HL-60/S4 treated with phorbol 12-myristate 13-acetate at 8.2 ng/mL for 4 days and 3 days (cell line): ENCODE measurements at regions not wholly inside any gene's neighbourhood (a gene's known extent, or its start where the extent isn't known, plus 50 kb on each side); places are given as distances from the start of the nearest gene placed in this dataset.

Experiments
- in situ Hi-C: fragments of 300-500 bp; cut with MboI; formaldehyde crosslinking; loops from 2 replicates; pipeline ENCODE4 v1.15.0; 2022; ENCODE audit warnings: low sequenced_read_pairs

GRCh38 chr21:27649323-27649722, 682.4 kb upstream of the ADAMTS5 start:
- in situ Hi-C loops: no loop called here

GRCh38 chr21:27648560-27648959, 681.7 kb upstream of the ADAMTS5 start:
- in situ Hi-C loops: no loop called here

DNA sequence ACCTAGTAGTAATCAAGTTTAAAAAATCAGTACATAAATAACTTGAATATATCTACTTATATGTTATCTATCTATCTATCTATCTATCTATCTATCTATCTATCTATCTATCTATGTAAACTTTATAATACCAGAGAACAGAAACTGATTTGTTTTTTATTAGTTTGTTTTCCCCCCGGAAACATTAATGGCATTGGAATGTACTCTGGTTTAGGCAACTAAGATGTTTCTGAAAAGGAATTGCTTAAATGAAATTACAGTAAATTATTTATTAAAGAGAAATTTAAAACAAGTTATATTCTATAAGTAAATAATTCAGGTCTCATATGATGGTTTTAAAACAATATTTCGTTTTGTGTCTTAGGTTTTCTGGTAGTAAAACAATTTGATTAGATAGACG, 681.0 kb upstream of the ADAMTS5 start:
- in situ Hi-C loops: no loop called here

GRCh38 chr21:27647401-27647800, 680.5 kb upstream of the ADAMTS5 start:
- in situ Hi-C loops: no loop called here

- in situ Hi-C loops: no loop called here
Observed at GRCh38 chr21:27646691-27647090, 679.8 kb upstream of the ADAMTS5 start.

GRCh38 chr21:27646056-27646455, 679.2 kb upstream of the ADAMTS5 start:
- in situ Hi-C loops: no loop called here

- in situ Hi-C loops: no loop called here
Observed at GRCh38 chr21:27645285-27645684, 678.4 kb upstream of the ADAMTS5 start.

DNA sequence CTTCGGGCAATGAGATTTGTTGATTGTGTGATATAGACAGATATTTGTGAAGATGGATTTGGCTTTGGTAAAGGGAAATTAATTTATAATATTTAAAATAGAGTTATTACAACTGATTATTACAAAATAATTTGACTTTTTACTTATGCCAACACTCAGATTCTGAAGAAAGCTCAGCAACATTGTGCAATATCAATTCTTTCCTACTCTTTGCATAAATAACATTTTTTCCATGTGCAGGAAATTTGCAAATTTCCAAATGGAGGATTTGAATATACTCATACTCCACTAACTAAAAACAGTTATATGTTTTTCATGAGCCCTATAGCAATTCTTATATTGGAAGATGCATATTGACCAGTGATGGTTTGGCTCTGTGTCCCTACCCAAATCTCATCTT, 676.4 kb upstream of the ADAMTS5 start:
- in situ Hi-C loops: no loop called here

GRCh38 chr21:27639286-27639685, 672.4 kb upstream of the ADAMTS5 start:
- in situ Hi-C loops: no loop called here

GRCh38 chr21:27636656-27637055, 669.8 kb upstream of the ADAMTS5 start:
- in situ Hi-C loops: no loop called here

- in situ Hi-C loops: no loop called here
Observed at GRCh38 chr21:27633631-27634030, 666.7 kb upstream of the ADAMTS5 start.

- in situ Hi-C loops: no loop called here
Observed at GRCh38 chr21:27631471-27631870, 664.6 kb upstream of the ADAMTS5 start.

- in situ Hi-C loops: no loop called here
Observed at GRCh38 chr21:27622631-27623030, 655.7 kb upstream of the ADAMTS5 start.

- in situ Hi-C loops: no loop called here
Observed at GRCh38 chr21:27614231-27614630, 647.3 kb upstream of the ADAMTS5 start.

GRCh38 chr21:27606422-27606821, 639.5 kb upstream of the ADAMTS5 start:
- in situ Hi-C loops: no loop called here

- in situ Hi-C loops: no loop called here
Observed at GRCh38 chr21:27596196-27596595, 629.3 kb upstream of the ADAMTS5 start.

DNA sequence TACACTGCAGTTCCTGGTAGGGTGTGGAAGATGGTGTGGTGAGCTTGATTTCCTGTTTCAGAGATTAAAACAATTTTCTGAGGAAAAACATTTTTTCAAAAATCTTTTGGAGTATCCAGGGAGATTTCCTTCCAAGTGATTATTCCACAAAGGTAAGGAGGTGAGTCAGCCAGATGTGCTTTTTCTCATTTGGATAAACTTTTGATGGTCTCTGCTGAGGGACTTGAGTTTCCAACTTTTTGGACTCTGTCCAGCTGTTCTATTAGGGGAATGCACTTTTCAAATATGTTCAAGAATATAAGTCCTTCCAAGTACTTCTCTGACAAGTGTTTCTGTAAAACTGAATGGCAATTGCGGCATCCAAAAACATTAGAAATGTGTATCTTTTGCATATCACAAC, 628.8 kb upstream of the ADAMTS5 start:
- in situ Hi-C loops: no loop called here

DNA sequence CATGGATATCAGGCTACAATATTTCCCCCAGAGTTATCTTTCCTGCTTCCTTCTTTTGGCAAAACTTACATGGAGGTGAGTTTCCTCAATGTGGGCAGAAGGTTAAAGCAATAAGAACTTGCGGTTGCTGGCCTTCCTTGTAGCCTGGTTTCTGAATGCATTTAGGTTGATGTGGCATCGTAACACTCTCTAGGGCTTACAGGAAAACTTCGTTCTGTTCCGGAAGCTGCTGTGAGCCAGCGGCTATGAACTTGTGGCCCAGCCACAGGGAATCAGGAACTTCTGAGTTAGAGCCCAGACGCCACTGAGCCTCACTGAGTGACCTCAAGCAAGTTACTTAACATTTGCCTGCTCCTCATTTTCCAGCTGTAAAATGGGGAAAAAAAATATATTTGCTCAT, 623.4 kb upstream of the ADAMTS5 start:
- in situ Hi-C loops: no loop called here

DNA sequence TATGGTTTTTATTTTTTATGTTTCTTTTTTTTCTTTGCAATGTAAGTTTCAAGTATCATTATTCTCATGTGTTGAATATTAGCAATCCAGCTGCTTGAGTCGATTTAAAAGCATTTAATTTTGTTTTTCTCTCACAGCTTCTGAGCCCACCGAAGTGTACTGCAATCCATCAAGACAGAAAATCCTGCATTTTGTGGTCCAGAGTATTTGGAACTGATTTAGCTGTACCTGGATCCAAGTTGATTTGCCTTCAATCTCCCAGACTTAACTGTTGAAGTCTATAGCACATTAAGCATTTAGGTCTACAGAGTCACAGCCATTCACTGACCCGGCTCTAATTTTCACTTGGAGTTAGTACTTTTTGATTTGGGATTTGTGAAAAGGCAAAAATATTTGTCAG, 622.9 kb upstream of the ADAMTS5 start:
- in situ Hi-C loops: no loop called here

- in situ Hi-C loops: no loop called here
Observed at GRCh38 chr21:27586986-27587385, 620.1 kb upstream of the ADAMTS5 start.

DNA sequence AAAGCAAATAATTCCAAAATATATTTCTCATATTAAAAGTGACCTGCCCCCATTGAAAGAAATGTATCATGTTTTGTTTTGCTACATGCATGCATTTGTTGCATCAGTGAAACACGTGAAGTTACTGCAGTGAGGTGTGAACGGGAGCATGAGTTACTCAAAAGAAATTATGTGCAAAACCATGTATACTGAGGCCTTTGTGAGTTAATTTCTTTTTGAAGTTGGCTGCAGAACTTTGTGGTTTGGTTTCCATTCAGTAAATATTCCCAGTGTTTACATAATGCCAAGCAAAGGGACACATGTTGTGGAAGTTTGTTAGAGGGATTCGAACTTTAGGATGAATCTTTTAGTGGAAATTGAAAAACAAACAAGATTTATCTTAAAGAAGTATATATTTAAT, 619.4 kb upstream of the ADAMTS5 start:
- in situ Hi-C loops: no loop called here

- in situ Hi-C loops: no loop called here
Observed at GRCh38 chr21:27584256-27584655, 617.4 kb upstream of the ADAMTS5 start.

GRCh38 chr21:27582948-27583430, 616.1 kb upstream of the ADAMTS5 start:
- in situ Hi-C loops: no loop called here
